A549 (cell line): ENCODE measurements at regions not wholly inside any gene's neighbourhood (a gene's known extent, or its start where the extent isn't known, plus 50 kb on each side); places are given as distances from the start of the nearest gene placed in this dataset.

Experiments
- CHD4 ChIP-seq: fragments of 200-600 bp; sonication (generic); IDR thresholded peaks from 2 replicates; pipeline ENCODE4 v1.6.1; 2016; ENCODE audit warnings: antibody characterized with exemption, mild to moderate bottlenecking, borderline replicate concordance
- EP300 ChIP-seq, 2 experiments: fragments of >200 bp; sonication (Bioruptor Twin); formaldehyde crosslinking; IDR thresholded peaks; 2 replicates in 1 of 2; 3 replicates in 1 of 2; pipeline ENCODE4 v1.6.1; 2016 to 2017

DNA sequence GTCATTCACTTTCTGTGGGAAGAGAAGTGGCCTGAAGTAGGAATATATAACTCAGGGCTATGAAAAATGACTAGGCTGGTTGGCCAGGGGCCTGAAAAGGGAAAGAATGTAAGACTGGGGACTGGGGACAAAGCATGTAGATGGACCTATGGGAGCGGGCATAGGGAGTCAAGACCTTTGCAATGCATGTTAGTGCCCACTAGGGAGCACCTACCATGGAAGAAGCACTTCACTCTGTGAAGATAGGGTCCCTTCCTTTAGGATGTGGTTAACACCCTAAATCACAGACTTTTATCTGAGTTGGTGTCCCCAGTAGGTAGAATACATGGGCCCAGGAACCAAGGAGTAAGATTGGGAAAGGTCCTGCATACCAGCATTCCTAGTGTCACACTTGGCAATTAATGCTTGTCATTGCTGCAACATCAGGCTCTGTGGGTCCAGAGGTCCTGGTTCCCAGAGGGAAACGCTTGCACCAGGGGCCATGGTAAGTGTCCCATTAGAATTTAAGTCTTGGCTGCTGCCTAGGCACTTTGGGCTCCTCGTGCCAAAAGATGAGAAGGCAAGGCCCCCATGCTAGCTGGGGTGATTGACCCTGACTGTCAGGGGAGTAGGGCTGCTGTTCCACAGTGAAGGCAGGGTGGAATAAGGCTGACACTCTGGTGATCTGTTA lies 79.6 kb downstream of the CRYGS start:
- TF ChIP-seq CHD4 = no peak
- TF ChIP-seq EP300 (IDR thresholded peaks at IDR 0.05) = no peak
